Osteoblast (primary cell): ENCODE measurements at regions not wholly inside any gene's neighbourhood (a gene's known extent, or its start where the extent isn't known, plus 50 kb on each side); places are given as distances from the start of the nearest gene placed in this dataset.

Experiments used
- DNase-seq: peaks from one replicate; pipeline ENCODE4 v3.0.0; 2011; ENCODE audit warnings: low spot score, mixed read lengths; ENCODE audit not compliant: insufficient read length; ENCODE audit errors: missing footprints
- H2AFZ ChIP-seq: 2 replicates; pipeline ENCODE4 v1.6.0; 2011; ENCODE audit warnings: mild to moderate bottlenecking, low read length
- H3K27ac ChIP-seq: 2 replicates; pipeline ENCODE4 v1.5.1; 2011; ENCODE audit warnings: mild to moderate bottlenecking, low read depth, low read length, moderate library complexity
- H3K27me3 ChIP-seq: 2 replicates; pipeline ENCODE4 v1.6.0; 2012; ENCODE audit warnings: mild to moderate bottlenecking, control low read depth, inconsistent platforms, low read length, moderate library complexity; ENCODE audit not compliant: insufficient read depth
- H3K36me3 ChIP-seq: 2 replicates; pipeline ENCODE4 v1.5.1; 2011; ENCODE audit warnings: mild to moderate bottlenecking, low read length, control low read depth, moderate library complexity; ENCODE audit not compliant: insufficient read depth
- H3K4me1 ChIP-seq: 2 replicates; pipeline ENCODE4 v1.5.1; 2011; ENCODE audit warnings: mild to moderate bottlenecking, low read length, control low read depth, moderate library complexity; ENCODE audit not compliant: insufficient read depth
- H3K4me2 ChIP-seq: 2 replicates; pipeline ENCODE4 v1.6.0; 2011; ENCODE audit warnings: mild to moderate bottlenecking, low read length; ENCODE audit not compliant: insufficient read depth
- H3K4me3 ChIP-seq: fragments of 200-600 bp; sonication (generic); 3 replicates; pipeline ENCODE4 v1.5.1; 2012; ENCODE audit warnings: mild to moderate bottlenecking, low read length, inconsistent platforms; ENCODE audit not compliant: insufficient read depth
- H3K79me2 ChIP-seq: 2 replicates; pipeline ENCODE4 v1.6.0; 2012; ENCODE audit warnings: mild to moderate bottlenecking, low read length, control low read depth, inconsistent platforms; ENCODE audit not compliant: insufficient read depth
- H3K9me3 ChIP-seq: 2 replicates; pipeline ENCODE4 v1.5.1; 2011; ENCODE audit warnings: low read depth, low read length, control low read depth
- H4K20me1 ChIP-seq: 2 replicates; pipeline ENCODE4 v1.6.0; 2012; ENCODE audit warnings: mild to moderate bottlenecking, low read length, control low read depth; ENCODE audit not compliant: insufficient read depth
- CTCF ChIP-seq: IDR thresholded peaks from 2 replicates; pipeline ENCODE4 v1.5.1; 2011; ENCODE audit warnings: mild to moderate bottlenecking, low read depth, low read length, moderate library complexity; ENCODE audit errors: extremely low read depth

- no peaks in the 10 kb centered on the region for H3K79me2 ChIP-seq
- H3K4me2 ChIP-seq: no peak overlapping the region
- no peak for DNase-seq
- H3K4me3 ChIP-seq: no peak overlapping the region
- H3K36me3 ChIP-seq: no peaks in the 10 kb centered on the region
- no peak overlapping the region for H3K27ac ChIP-seq
- H3K27me3 ChIP-seq: no peaks in the 10 kb centered on the region
- H2AFZ ChIP-seq: no peak overlapping the region
- H4K20me1 ChIP-seq: no peaks in the 10 kb centered on the region
- H3K4me1 ChIP-seq: no peaks in the 10 kb centered on the region
- TF ChIP-seq CTCF: no peak
- H3K9me3 ChIP-seq: no peaks in the 10 kb centered on the region
Observed at GRCh38 chr6:163667372-163668060, 253.0 kb downstream of the QKI start.

- no peak for DNase-seq
- no peaks in the 10 kb centered on the region for H3K9me3 ChIP-seq
- no peak overlapping the region for H2AFZ ChIP-seq
- no peaks in the 10 kb centered on the region for H3K36me3 ChIP-seq
- H3K79me2 ChIP-seq: no peaks in the 10 kb centered on the region
- H3K27me3 ChIP-seq: no peaks in the 10 kb centered on the region
- no peaks in the 10 kb centered on the region for H3K4me1 ChIP-seq
- TF ChIP-seq CTCF: no peak
- H3K27ac ChIP-seq: no peak overlapping the region
- H3K4me3 ChIP-seq: no peak overlapping the region
- H3K4me2 ChIP-seq: no peak overlapping the region
- no peaks in the 10 kb centered on the region for H4K20me1 ChIP-seq
Observed at GRCh38 chr6:163665464-163665863, 250.9 kb downstream of the QKI start.

GRCh38 chr6:163663575-163663974 is 249.1 kb downstream of the QKI start:
- H3K79me2 ChIP-seq: no peaks in the 10 kb centered on the region
- H2AFZ ChIP-seq: no peak overlapping the region
- no peaks in the 10 kb centered on the region for H3K9me3 ChIP-seq
- H4K20me1 ChIP-seq: no peaks in the 10 kb centered on the region
- H3K4me3 ChIP-seq: no peak overlapping the region
- H3K4me1 ChIP-seq: no peaks in the 10 kb centered on the region
- no peak overlapping the region for H3K27ac ChIP-seq
- no peak for DNase-seq
- no peaks in the 10 kb centered on the region for H3K27me3 ChIP-seq
- TF ChIP-seq CTCF: no peak
- no peaks in the 10 kb centered on the region for H3K36me3 ChIP-seq
- no peak overlapping the region for H3K4me2 ChIP-seq

- H3K4me3 ChIP-seq: no peak overlapping the region
- no peaks in the 10 kb centered on the region for H3K79me2 ChIP-seq
- no peak overlapping the region for H3K27ac ChIP-seq
- DNase-seq: no peak
- H3K4me2 ChIP-seq: no peak overlapping the region
- no peaks in the 10 kb centered on the region for H4K20me1 ChIP-seq
- no peaks in the 10 kb centered on the region for H3K27me3 ChIP-seq
- no peaks in the 10 kb centered on the region for H3K4me1 ChIP-seq
- H3K36me3 ChIP-seq: no peaks in the 10 kb centered on the region
- no peak overlapping the region for H2AFZ ChIP-seq
- no peak for TF ChIP-seq CTCF
- no peaks in the 10 kb centered on the region for H3K9me3 ChIP-seq
Observed at GRCh38 chr6:163662604-163663225, 248.2 kb downstream of the QKI start.
